ENCODE measurements at regions not wholly inside any gene's neighbourhood (a gene's known extent, or its start where the extent isn't known, plus 50 kb on each side); places are given as distances from the start of the nearest gene placed in this dataset.

DNA sequence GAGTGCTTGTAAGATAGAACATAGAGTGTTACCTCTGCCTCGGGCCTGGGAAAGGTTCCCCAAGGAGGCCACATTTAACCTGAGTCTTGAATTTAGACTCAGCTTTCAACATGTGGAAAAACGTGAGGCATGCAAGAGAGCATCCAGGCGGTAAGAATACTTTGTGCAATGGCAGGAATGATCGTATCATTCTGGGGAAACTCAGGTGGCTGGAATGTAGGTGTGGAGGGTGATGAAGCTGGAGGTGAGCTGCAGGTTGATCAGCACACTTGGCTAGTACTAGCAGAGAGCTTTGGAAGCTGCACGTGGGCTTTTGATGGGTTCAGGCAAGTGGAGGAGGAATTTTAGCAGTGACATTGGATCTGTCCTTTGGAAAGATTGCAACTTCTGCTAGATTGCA, 270.3 kb upstream of the RAG2 start:
- DNase-seq (ENCODE audit: low read depth) = no peak
- Histone ChIP-seq H3K27me3 (ENCODE audit: control insufficient read depth, insufficient read depth, low read length) (no peaks in the 10 kb centered on the region), H3K4me3 (ENCODE audit: low read depth, low read length) (no peak overlapping the region), H3K36me3 (ENCODE audit: control insufficient read depth, insufficient read depth, low read length) (no peaks in the 10 kb centered on the region)
- ChIA-PET CTCF (no interaction called here), POLR2A (no interaction called here)
- TF ChIP-seq, protein P1, sequence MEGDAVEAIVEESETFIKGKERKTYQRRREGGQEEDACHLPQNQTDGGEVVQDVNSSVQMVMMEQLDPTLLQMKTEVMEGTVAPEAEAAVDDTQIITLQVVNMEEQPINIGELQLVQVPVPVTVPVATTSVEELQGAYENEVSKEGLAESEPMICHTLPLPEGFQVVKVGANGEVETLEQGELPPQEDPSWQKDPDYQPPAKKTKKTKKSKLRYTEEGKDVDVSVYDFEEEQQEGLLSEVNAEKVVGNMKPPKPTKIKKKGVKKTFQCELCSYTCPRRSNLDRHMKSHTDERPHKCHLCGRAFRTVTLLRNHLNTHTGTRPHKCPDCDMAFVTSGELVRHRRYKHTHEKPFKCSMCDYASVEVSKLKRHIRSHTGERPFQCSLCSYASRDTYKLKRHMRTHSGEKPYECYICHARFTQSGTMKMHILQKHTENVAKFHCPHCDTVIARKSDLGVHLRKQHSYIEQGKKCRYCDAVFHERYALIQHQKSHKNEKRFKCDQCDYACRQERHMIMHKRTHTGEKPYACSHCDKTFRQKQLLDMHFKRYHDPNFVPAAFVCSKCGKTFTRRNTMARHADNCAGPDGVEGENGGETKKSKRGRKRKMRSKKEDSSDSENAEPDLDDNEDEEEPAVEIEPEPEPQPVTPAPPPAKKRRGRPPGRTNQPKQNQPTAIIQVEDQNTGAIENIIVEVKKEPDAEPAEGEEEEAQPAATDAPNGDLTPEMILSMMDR (IDR thresholded peaks at IDR 0.05; ENCODE audit: insufficient read depth, low read depth, low read length) = no peak

GRCh38 chr11:36865846-36866245, 267.8 kb upstream of the RAG2 start:
- Histone ChIP-seq H3K27me3 (ENCODE audit: control insufficient read depth, insufficient read depth, low read length) (no peaks in the 10 kb centered on the region), H3K36me3 (ENCODE audit: control insufficient read depth, insufficient read depth, low read length) (no peaks in the 10 kb centered on the region), H3K4me3 (ENCODE audit: low read depth, low read length) (no peak overlapping the region)
- TF ChIP-seq, protein P1 (IDR thresholded peaks at IDR 0.05; ENCODE audit: insufficient read depth, low read depth, low read length) = no peak
- POLR2A ChIA-PET = no interaction called here
- CTCF ChIA-PET = no interaction called here
- no peak for DNase-seq (ENCODE audit: low read depth)

- CTCF ChIA-PET = no interaction called here
- POLR2A ChIA-PET = no interaction called here
- TF ChIP-seq, protein P1 (IDR thresholded peaks at IDR 0.05; ENCODE audit: insufficient read depth, low read depth, low read length) = no peak
- Histone ChIP-seq H3K27me3 (ENCODE audit: control insufficient read depth, insufficient read depth, low read length) (no peaks in the 10 kb centered on the region), H3K36me3 (ENCODE audit: control insufficient read depth, insufficient read depth, low read length) (no peaks in the 10 kb centered on the region), H3K4me3 (ENCODE audit: low read depth, low read length) (no peak overlapping the region)
- no peak for DNase-seq (ENCODE audit: low read depth)
These were observed 256.8 kb upstream of the RAG2 start for GRCh38 chr11:36854875-36855274.

DNA sequence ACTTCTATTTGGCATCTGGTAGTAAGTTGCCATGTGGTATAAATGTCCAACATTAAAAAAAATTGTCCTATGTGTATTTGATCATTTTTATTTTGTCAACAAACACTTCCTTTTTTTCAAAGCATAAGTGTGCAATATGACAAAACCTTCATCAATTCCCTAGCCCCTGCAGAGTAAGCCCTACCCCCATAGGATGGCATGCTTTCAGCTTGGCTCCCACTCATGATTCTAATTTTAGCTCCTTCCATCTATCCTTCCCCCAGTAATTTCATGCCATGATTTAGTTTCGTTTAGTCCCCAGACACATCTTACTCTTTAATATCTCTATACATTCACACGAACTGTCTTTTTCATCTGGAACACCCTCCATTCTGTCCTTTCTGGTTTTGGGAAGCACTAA, 250.6 kb upstream of the RAG2 start:
- TF ChIP-seq, protein P1 (IDR thresholded peaks at IDR 0.05; ENCODE audit: insufficient read depth, low read depth, low read length) = no peak
- CTCF ChIA-PET = no interaction called here
- POLR2A ChIA-PET = no interaction called here
- Histone ChIP-seq H3K27me3 (ENCODE audit: control insufficient read depth, insufficient read depth, low read length) (no peaks in the 10 kb centered on the region), H3K36me3 (ENCODE audit: control insufficient read depth, insufficient read depth, low read length) (no peaks in the 10 kb centered on the region), H3K4me3 (ENCODE audit: low read depth, low read length) (no peak overlapping the region)
- no peak for DNase-seq (ENCODE audit: low read depth)

DNA sequence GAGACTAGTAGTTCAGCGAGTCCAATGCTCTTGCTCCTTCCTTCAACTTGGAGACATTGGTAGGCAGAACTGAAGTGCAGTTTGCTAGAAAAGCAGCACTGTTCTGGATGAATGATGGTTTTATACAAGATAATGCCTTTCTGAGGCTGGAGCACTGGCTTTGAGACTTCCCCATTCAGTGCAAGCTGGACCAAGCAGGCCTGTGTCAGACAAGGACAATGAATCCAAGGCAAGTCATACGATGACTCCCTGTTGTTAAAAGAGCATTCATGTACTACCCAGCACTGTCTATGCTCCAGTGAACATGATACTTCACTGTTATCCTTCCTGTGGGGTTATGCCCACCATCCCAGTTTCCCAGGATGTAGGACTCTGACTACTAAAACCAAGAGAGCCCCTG, 242.3 kb upstream of the RAG2 start:
- H3K4me3 ChIP-seq (ENCODE audit: low read depth, low read length) = no peak overlapping the region
- H3K36me3 ChIP-seq (ENCODE audit: control insufficient read depth, insufficient read depth, low read length) = no peaks in the 10 kb centered on the region
- no peak for DNase-seq (ENCODE audit: low read depth)
- no peaks in the 10 kb centered on the region for H3K27me3 ChIP-seq (ENCODE audit: control insufficient read depth, insufficient read depth, low read length)
- POLR2A ChIA-PET = no interaction called here
- TF ChIP-seq, protein P1 (IDR thresholded peaks at IDR 0.05; ENCODE audit: insufficient read depth, low read depth, low read length) = no peak
- CTCF ChIA-PET = no interaction called here
